TTC549 (cell line): ENCODE measurements at regions not wholly inside any gene's neighbourhood (a gene's known extent, or its start where the extent isn't known, plus 50 kb on each side); places are given as distances from the start of the nearest gene placed in this dataset.

Experiments used
- FAIRE-seq: peaks from 2 replicates; lab custom pipeline; 2012; peaks lifted over from hg19 to GRCh38; lab: Jason Lieb, UNC

- no peak for FAIRE-seq
These were observed 231.0 kb downstream of the QKI start for GRCh38 chr6:163645560-163645959.

GRCh38 chr6:163643866-163644265, 229.3 kb downstream of the QKI start:
- FAIRE-seq = no peak

- no peak for FAIRE-seq
These were observed 227.2 kb downstream of the QKI start for GRCh38 chr6:163641706-163642105.

GRCh38 chr6:163640641-163641040, 226.1 kb downstream of the QKI start:
- FAIRE-seq = no peak

GRCh38 chr6:163637524-163637923, 223.0 kb downstream of the QKI start:
- no peak for FAIRE-seq

GRCh38 chr6:163635731-163636364, 221.3 kb downstream of the QKI start:
- FAIRE-seq = no peak

- no peak for FAIRE-seq
These were observed 220.8 kb downstream of the QKI start for GRCh38 chr6:163635315-163635714.

- no peak for FAIRE-seq
These were observed 220.0 kb downstream of the QKI start for GRCh38 chr6:163634211-163635171.

- no peak for FAIRE-seq
These were observed 216.5 kb downstream of the QKI start for GRCh38 chr6:163630991-163631390.

- no peak for FAIRE-seq
These were observed 216.1 kb downstream of the QKI start for GRCh38 chr6:163630572-163630971.

GRCh38 chr6:163630096-163630495, 215.6 kb downstream of the QKI start:
- no peak for FAIRE-seq
